ENCODE measurements at regions not wholly inside any gene's neighbourhood (a gene's known extent, or its start where the extent isn't known, plus 50 kb on each side); places are given as distances from the start of the nearest gene placed in this dataset.
A peak's percentile ranks its signal among the peaks of the same experiment; 100 is the strongest.

DNA sequence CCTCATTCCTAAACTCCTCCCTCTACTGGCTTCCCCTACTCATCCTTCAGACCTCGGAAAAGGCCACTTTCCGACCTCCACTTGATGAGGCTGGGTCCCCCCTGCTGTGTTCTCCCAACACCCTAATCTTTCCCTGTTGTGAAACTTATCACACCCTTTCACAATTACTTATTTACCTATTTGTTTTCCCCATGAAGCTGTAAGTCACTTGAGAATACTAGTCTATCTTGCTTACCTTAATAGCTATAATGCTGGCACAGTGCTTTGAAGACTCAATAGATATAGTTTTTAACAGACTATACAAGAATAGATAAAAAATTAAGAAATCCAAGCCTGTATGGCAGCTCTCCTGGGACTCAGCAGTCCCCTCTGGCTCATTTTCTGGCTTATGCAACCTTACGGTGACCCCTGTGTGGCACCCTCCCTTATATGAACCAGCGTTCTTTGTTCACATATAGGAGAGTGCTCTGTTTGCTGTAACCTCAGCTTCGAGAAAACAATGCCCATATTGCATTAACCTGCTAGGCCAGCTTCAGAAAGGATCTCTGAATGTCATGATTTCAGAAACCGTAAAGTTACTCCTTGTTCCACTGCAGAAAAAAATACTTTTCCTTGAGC lies 220.4 kb upstream of the PKDCC start:
- no peak for DNase-seq

DNA sequence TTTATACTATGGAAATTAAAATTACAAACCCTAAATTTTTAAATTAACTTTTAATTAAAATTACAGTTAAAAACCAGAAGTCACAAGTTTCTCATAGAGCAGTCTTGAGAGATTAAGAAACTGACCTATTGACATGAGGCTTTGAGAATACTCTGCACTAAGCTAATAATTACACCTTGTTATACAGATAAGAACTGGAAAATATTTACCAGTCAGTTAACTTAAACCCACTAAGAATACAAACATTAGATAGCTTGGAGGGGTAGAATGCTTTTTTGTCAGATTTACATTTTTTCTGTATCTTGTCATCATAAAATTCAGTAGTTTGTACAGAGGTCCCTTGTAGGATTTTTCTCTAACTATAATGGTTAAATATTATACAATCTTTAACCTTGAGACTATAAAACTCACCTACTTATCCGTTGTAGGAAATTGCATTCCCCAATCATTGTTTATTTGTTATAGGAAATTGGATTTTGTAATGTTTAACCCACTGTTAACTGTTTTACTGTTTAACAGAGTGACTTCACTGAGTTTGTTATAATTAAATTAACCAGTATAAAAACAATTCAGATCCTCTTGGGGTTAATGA lies 219.7 kb upstream of the PKDCC start:
- no peak for DNase-seq

DNA sequence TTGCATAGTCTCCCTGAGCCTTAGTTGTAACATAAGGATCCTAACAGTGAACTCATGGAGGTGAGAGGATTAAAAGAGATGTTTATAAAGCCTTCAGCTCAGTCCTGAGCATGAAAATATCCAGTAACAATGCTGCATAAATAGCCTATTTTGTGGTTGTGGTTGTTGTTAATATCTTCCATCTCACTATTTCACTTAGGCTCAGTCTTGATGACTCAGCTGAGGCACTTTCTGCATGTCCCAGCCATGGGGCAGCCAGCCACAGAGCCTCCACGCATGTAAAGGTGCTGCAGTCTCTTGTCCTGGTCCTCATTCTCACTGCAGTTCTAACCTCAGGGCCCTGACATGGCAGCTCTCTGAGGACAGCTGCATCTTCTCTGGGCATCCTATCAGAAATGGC lies 218.8 kb upstream of the PKDCC start:
- DNase-seq = no peak

DNA sequence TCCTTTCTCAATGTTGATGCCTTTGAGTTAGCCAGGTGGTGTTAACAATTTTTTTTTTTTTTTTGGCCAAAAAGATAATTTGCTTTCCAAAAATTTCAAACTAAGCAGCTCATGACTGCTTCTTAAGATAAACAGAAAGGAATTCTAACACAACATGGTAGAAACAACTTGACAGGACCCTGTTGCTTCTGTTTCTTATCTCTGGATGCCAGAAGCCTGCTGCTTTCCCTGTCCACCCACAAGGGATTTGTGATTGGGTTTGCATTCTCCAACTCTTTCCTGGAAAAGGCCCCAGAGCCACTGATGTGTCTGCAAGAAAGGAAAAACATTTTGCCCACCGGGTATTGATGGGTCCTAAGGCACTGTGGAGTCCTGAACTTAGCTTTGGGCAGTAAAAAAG lies 217.2 kb upstream of the PKDCC start:
- no peak for DNase-seq

DNA sequence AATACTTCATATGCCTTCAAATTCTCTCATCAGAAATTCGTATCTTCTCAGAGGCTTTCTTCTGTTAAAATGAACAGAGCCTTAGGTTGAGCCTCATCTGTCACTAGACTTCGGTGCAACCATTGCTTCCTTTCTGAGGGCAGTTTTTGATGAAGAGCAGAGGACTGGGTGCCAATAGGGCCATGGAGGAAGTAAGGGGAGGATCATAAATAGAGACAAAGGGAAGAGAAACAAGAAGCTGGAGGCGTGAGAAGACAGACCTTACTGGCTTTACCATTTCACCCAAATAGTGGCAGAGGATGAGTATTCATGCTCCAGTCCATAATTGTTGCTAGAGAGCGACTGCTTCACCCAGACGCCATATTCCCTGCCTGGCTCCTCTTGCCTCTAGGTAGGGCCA lies 215.6 kb upstream of the PKDCC start:
- no peak for DNase-seq

DNA sequence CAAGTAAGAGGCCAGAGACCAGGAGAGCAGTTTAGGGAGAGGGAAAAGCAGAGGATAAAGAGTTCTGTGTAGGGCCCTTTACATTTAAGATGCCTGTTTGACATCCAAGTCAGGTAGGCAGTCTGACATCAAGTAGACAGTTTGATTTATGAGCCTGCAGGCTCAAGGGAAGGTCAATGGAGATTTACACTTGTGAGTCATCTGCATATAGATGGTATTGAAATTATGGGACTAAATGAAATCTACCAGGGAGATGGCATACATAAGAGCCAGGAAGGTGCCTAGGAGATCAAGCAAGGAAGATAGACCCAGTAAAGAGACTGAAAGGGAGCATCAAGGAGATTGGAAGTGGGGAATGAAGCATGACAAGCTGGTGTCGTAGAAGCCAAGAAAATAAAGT lies 212.4 kb upstream of the PKDCC start:
- DNase-seq = no peak

DNA sequence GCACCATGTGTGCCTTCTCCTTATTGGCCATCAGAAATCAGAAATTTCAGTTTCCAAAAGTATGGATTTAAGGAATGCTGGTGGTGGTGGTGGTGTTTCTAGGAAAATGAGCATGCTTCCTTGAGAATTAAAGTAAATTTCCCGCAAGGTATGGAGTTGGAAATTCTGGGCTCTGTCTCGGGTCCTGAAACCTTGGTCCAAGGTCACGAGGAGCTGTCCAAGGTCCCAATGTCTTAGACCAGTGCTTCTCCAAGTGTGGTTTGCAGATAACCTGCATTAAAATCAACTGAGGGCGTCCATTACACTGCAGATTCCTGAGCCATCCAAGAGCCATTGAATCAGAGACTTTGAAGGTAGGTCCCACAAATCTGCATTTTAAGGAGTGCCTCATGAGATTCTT lies 210.9 kb upstream of the PKDCC start:
- no peak for DNase-seq

DNA sequence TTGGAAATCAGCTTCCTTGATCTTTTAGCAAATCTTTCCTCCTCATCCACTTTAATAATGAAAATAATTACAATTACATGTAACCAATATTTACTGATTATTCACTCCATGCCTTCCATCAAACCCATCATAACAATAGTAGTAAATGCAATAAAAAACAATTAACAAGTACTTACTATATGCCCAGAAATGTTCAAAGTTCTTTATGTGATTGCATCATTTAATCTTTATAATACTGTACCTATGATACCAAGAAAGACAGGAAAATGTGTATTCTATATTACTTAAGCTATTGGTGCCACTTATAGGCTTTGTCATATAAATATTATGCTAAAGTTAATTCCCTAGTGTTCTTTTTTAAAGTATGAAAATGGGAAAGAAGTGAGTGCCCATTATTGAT lies 210.2 kb upstream of the PKDCC start:
- DNase-seq = no peak

DNA sequence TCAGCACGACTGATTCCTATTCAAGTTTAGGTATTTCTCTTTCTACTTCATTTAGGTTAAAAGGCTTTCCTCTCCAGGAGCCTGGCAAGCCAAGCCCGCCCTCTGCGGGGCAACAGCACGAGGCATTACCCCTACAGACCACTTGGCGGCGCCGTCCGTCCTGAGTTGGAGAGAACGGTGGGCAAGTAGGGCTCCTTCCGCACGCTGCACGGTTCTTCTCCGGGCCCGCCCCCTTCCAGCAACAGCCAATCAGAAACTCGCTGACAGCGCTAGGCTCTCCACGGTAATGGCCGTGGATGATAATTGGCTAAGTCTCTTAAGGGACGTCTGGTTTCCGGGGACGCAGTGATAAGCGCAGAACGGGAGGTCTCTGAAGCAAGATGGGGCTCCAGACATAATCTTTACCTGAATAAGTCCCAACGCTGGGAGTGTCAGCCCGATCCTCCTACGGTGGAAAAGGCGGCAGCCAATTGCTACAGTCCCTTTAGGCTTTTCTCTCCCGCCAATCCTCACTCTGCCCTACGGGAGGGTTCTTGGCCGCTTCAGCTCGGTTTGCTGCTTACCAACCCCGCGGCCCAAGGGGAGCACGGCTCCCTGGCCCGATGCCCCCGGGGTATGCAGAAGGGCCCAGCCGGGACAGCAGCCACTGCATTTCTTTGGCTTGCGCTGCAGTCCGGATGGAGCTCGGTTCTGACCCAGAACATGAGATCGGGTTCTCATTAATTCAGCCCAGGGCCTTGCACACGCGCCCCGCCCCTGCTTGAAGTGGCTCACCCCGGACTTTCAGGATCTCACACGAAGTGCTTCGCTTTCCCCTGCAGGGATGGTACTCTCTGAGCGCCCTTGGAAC lies 206.9 kb upstream of the PKDCC start:
- DNase-seq = peak; percentile 99

DNA sequence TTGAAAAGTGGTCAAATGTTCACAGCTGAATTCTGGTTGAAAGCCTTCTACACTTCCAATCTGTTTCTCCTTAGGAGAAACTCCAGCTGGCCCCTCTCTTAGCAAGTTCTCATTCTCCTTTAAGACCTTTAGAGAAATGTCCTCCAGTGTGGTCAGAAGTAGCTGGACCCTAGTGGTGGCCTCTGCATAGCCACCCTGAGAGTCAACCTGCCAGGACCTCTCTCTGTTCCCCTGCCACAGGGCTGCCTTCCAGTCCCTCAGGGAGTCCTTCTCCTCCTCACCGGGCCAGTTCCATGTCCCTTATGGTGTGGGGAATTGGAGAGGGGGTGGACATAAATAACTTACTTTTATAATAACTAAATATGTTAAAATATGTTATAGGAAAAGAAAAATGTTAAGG lies 200.9 kb upstream of the PKDCC start:
- no peak for DNase-seq

DNA sequence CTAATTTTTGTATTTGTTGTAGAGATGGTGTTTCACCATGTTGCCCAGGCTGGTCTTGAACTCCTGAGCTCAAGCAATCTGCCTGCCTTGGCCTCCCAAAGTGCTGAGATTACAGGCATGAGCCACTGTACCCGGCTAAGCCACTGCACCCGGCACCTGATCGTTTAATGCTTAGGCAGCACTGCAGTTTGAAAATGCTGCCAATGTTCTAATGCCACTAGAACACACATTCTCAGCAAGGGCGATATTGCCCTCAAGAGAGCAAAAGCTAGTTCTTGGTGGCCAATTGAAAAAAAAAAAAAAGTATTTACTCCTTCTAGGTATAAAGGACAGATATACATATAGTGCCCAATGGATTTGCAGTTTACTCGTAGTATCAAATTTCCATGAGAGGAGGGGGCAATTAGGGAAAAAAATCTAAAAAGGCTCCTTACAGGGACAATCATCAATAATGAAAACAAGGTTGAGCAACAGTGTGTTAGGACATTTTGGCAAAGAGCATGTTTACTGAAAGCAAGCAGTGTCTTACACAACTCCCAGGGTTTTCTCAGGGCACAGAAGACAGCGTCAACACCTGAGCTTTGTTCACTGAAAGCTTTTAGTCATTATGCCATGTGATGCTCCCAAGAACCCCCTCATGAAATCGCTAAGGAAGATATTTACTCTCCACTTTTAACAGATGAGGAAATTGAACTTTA lies 199.9 kb upstream of the PKDCC start:
- DNase-seq = no peak

DNA sequence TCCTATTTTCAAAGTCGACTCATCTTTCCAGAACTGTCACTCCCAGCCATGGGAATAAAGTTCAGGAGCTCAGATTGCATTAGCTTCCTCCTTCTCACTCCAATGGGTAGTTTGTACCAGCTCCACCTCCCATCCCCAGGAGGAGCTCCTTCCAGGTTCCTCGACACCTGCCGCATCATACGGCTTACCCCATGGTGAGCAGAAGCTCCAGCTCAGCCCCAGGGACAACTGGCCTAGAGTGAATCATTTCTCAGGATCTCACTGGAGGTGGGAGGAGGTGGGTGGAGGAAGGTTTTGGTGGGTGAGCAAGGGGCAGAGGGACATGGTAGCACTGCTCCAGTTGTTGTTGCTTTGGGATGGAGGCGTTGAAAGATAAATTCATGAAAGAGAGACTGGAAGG lies 196.3 kb upstream of the PKDCC start:
- DNase-seq = no peak

DNA sequence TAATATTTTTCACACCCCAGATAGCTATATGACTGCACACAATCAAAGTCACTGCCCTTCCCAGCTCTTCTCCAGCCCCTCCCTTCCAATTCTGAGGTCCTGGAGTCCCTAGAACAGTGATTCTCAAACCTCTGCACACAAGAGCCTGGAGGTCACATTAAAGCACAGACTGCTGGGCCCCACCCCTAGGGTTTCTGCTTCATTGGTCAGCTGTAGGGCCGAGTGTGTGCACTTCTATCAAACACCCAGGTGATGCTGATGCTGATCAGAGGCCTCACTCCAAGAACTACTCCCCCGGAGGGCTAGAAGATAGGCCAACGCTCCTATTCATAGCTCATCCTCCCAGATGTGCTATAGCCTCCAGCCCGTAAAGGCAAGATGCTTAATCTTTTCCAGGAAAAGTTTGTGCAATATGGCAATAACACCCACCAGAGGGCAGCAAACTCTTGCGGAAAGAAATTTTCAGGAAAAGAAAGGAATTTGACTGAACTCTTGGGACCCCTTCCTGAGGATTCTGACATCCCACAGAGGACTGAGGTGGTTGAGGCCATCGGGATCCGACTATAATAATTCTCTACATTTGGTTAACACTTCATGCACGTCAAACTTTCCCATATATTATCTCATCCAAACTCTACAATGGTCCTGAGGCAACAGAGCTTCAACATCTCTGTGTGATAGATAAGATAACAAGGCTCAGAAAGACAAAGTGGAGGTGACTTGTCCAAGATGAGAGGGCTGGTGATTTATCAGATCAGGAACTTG lies 194.2 kb upstream of the PKDCC start:
- DNase-seq = peak; percentile 80

DNA sequence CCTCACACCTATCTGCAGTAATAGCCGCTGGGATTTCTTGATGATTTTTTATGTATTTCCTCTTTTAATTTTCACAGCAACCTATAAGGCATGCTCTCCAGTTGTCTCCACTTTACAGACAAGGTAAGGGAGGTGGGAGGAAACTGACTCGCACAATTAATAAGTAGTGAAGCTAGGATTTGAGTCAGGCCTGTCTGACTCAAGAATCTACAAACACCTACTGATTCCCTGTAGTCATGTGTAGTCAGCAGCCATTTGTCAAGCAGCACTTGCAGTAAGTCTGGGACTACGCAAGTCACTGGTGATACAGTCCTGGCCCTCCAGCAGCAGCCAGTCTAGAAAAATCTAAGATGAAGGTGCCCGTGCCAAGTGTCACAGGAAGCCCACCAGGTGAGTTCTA lies 193.6 kb upstream of the PKDCC start:
- DNase-seq = no peak

DNA sequence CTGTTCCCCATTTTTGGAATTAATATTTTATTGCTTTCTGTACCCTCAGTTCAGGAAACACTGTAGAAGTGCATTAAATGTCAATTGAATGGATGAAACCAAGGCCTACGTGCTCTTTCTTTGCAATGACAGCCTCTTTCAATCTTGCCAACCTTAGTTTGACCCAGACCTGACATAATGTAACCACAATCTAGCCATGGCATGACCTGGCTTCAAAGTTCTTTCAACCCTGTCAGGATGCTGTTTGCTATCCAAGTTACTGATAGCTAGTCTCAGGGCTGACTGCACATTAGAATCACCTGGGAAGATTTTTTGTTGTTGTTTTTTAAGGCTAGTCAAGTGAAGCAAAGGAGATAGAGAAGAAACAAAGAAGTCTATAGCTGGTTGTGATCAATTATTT lies 190.9 kb upstream of the PKDCC start:
- DNase-seq = no peak

DNA sequence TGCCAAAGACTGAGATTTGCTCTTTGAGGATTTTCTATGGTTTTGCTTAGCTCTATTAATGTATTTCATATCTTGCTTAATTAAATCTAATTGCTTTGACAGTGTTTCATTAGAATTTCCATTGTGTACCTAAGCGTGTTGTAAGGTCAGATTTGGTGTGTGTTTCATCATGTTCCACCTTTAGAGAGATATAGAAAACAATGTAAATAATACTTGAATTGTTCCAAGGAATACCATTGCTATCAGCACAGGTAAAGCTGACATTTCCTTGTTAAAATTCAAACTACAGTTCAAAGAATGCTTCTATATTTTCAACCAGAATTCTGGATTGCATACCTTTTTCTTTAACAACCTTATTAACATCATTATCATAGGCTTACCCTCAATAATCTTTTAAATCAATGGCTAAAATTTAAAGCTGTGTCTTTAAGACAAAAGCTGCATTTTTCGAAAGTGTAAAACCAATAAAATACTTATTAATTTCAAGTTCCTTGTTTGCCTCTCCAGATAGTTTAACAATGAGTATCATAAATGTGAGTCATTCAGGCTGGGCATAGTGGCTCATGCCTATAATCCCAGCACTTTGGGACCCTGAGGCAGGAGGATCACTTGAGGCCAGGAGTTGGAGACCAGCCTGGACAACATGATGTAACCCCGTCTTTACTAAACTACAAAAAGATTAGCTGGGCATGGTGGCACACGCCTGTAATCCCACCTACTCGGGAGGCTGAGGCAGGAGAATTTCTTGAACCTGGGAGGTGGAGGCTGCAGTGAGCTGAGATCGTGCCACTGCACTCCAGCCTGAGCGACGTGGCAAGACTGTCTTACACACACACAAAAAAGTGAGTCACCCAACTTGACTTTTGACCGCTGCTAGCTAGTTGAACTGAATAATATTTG lies 188.0 kb upstream of the PKDCC start:
- no peak for DNase-seq

DNA sequence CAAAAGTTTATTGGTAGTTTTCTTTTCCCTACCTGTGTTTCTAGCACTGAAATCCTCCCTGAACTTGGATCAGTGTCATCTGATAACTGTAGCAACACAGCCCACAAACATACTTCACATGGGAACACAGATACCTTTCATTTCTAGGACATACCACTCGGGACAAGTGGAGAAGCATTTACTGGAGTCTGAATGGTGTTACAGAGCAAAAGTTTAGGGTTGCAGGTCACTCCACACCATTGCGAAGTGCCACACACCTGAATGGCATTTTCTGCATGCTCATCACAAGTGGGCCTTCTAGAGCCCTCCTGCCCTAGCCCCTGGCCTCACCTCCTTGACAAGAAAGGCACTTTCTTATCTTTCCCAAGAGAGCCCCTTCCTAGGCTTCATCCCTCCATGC lies 184.8 kb upstream of the PKDCC start:
- DNase-seq = no peak

DNA sequence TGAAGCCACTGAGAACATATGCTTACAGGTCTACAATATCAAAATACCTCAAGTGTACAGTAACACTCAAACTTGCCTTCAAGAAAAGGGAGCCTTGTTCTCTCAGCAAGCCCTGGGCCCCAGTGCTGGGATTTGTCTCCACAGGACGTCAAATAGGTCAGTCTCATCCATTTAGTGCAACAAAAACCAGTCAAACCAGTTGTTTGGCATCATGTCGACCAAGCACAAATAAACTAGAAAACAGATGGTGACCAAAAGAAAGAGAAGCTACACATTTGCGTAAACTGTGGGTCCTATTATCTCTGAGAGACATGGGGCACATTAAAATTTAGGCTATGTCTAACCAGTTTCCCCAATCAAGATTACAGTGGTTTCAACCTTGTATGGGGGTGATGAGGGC lies 182.6 kb upstream of the PKDCC start:
- DNase-seq = no peak

DNA sequence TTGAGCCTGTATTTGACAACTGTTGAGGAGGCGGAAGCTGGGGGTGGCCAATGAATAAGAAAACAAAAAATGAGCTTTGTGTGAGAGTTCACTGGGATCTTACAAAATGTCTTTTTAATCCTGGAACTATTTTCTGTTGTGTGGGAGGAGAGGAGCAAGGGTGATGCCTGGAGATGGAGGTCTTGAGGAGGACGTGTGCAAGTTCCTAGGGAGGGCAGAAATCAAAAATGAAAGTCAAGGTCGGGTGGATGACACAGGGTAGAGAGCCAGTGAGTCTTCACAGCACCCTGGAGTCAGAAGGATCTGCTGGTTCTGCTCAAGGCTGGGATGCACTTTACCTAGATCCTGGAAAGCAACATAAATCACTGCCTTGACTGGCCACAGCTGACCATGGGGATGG lies 180.3 kb upstream of the PKDCC start:
- DNase-seq = no peak

DNA sequence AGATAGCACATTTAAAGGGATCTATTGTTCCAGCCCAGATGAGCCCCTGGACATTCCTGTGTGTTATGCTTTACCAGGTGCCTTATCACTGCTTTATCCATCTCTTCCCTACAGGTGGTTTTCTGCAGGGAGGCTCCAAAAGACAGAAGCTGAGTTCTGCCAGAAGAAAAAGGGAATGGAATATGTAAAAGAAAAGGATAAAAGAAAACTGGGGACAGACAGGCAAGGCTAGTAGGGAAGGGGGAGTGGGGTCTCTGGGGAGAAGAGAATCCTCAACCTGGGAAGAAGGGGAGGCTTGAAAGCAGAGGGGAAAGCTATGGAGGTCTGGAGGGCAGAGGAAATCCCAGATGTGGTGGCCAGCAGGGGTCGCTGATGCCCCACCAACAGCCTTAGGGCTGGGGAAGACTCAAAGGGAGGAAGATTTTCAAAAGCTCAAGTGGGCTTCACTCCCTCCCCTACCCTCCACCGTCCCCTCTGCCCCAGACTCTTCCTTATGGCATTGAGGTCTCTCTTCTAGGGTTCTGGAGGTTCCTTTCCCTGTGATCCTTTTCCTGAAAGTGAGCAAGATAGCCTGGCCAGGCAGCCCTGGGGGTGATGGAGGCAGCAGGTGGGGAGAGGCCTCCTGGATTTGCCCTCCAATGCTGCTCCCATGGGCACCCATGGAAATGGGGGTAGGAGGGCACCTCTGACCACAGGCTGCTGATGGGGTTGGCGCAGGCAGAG lies 178.1 kb upstream of the PKDCC start:
- DNase-seq = peak; percentile 85

DNA sequence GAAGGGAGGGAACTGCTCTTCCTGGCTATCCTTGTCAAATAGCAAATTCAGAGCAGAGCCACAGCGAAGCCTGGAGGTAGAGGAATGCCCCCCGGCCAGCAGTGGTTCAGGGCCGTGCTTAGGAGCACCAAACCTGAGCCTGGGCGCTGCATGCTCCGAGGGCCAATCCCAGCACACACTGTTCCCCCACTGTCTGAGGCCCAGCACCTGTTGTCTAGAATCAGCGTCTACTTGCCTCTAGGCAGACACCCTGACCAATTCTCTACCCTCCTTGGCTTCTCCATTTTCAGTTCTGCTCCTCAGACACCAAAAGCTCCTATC lies 177.6 kb upstream of the PKDCC start:
- no peak for DNase-seq
